NT2/D1 (cell line): ENCODE measurements at regions not wholly inside any gene's neighbourhood (a gene's known extent, or its start where the extent isn't known, plus 50 kb on each side); places are given as distances from the start of the nearest gene placed in this dataset.

Experiments used
- SUZ12 ChIP-seq: IDR thresholded peaks from 2 replicates; pipeline ENCODE4 v1.6.1; 2011; ENCODE audit not compliant: insufficient read length, insufficient read depth; ENCODE audit errors: extremely low read depth
- YY1 ChIP-seq: IDR thresholded peaks from 2 replicates; pipeline ENCODE4 v1.6.1; 2011; ENCODE audit not compliant: insufficient read length, insufficient read depth
- ZNF274 ChIP-seq: IDR thresholded peaks from 2 replicates; pipeline ENCODE4 v1.6.1; 2011; ENCODE audit warnings: mild to moderate bottlenecking, low read depth, low read length

- TF ChIP-seq YY1: no peak
- no peak for TF ChIP-seq SUZ12
- no peak for TF ChIP-seq ZNF274
Observed at GRCh38 chr1:188343914-188344313, 1515.2 kb downstream of the PLA2G4A start.
